Fibroblast of skin of abdomen (primary cell): ENCODE measurements at regions not wholly inside any gene's neighbourhood (a gene's known extent, or its start where the extent isn't known, plus 50 kb on each side); places are given as distances from the start of the nearest gene placed in this dataset.
"Not testable (repeated sequence)": the region's sequence is repeated elsewhere in the genome, so short reads cannot be mapped to it uniquely, and the experiment has no call there.

ENCODE experiments used
- DNase-seq: peaks from one replicate; pipeline ENCODE4 v3.0.0-alpha.2; 2013

DNA sequence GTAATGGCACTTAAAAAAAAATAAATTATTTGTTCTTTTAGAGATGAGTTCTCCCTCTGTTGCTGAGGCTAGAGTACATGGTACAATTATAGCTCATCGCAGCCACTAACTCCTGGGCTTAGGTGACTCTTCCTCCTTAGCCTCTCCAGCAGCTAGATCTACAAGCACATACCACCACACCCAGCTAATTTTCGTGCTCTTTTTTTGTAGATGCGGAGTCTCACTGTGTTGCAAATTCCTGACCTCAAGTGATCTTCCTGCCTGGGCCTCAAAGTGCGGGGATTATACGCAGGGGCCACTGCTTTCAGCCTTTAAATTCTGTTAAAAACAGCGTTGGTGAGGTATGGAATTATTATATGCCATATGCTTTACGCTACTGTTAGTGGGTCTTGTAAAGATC, 2034.0 kb downstream of the OLFM4 start:
- DNase-seq: no peak

DNA sequence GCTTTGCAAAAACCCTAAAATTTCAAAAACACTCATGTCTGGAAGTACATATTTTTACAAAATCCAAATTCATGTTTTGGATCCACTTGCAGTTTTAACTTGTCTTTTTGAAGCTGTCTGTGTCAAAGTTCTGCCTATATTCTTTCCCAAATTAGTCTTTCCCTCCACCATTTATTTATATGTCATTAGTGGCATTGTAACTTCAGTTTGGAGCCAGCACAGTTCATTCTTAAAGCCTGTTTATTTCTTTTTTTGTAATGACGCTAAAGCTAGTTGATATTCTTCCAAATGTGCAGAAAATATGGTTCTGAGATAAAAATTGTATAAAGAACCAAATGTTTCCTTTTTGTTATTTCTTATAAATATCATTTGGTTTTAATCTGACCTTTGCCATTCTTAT, 2039.3 kb downstream of the OLFM4 start:
- DNase-seq: no peak

DNA sequence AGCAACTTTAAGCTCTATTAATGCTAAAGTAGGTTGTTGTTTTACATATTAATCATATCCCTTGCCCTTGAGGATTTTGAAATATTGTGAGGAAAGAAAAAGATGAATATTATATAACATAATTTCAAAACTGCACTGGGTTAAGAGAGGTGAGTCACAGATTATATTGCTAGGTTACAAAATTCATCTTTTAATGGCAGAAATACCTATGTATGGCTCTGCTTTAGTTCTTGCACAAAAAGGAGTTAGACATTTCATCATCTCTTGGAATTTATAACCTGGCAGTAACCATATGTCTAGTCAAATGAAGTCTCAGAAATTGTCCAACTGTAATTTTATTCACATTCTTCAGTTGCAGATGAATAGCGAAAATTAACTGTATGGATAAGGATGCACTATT, 2041.1 kb downstream of the OLFM4 start:
- no peak for DNase-seq

DNA sequence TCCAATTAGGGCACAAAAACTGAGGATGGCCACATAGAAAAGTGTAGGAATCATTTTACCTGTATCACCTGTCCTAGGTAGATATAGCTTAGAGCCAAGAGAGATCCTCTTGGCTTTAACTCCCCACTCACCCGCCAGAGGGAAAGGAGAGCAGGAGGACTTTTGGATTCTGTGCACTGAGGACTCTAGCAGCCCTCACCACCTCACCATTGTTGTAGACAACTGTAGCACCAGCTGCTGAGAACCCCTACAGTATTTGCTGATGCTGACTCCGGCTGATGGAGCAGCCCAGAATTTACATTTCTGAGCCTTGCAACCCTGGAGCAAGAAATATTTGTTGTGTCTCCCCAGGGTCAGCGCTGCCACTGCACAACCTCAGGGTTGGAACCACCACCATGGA, 2044.4 kb downstream of the OLFM4 start:
- DNase-seq: no peak

DNA sequence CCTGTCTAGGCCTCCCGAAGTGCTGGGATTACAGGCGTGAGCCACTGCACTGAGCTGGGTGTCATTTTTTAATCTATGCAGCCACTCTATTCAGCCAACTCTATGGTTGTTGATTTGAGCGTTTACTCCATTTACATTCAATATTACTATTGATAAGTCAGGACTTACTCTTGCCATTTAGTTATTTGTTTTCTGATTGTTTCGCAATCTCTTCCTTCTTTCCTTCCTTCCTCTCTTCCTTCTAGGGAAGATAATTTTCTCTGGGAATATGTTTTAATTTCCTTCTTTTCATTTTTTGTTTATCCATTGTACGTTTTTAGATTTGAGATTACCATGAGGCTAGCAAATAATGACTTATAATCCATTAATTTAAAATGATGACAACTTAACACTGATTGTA, 2056.0 kb downstream of the OLFM4 start:
- no peak for DNase-seq

DNA sequence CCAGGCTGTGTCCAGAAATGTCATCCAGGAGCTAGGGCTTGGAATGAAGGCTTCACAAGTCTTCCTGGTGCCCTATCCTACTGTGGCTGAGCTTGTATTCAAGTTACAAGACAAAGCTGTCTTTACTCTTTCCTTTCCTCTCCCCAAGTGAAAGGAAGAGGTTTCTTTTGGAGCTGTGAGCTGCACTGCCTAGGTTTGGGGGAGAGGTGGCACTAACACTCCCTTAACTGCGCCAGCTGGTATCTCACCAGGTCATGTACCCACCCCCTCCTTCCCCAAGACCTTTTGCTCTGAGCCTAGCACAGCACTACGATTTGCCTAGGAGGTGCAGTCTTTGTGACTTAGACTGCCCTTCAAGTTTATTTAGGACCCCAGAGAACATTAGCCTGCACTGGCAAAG, 2053.6 kb upstream of the PRR20A start:
- no peak for DNase-seq

DNA sequence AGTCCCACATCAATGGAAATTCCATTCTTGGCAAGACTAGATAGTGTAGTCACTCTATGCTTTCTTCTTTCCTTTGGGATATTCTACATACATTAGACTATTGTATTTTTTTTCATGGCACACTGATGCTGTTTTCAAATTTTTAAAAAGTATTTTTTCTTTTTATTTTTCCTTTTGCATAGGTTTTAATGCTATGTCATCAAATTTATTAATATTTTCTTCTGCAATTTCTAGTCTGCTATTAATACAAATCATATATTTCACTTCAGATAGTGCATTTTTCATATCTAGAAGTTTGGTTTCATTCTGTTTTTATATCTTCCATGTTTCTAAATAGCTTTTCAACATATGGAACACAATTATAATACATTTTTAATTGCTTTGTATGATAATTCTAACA, 2050.1 kb upstream of the PRR20A start:
- no peak for DNase-seq

DNA sequence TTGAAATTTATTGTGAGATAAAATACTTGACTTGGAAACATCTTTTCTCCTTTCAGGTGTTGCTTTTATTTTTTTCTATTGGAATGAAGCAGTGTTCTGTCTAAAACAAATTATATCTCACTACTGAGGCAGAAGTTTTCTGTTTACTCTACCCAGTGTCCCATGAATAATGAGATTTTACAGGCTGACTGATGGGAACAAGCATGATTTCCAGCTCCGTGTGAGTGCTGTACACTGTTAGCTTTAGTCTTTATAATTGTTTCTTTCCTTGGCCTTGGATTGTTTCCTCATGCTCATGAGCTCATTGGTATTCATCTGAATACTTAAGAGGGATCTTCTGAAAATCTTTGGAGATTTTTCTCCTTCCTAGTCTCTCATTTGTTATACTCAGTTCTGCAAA, 2049.5 kb upstream of the PRR20A start:
- no peak for DNase-seq

DNA sequence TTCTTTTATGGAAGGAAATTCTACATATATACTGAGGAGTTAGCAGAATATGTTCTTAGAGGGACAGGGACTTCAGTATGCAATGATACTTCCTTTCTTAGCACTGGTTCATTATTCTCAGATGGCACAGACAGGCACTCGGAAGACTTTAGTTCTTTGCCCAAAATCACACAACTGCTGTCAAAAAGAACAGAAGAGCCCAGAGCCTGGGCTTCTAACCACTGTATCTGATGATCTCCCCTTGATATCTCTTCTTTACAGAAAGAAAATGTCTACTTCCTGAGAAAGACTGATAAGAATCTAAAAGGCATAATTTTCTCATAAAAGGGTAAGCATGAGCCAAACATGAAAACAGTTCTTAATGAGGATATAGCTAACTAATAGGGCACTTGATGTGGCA, 2034.2 kb upstream of the PRR20A start:
- DNase-seq: no peak

DNA sequence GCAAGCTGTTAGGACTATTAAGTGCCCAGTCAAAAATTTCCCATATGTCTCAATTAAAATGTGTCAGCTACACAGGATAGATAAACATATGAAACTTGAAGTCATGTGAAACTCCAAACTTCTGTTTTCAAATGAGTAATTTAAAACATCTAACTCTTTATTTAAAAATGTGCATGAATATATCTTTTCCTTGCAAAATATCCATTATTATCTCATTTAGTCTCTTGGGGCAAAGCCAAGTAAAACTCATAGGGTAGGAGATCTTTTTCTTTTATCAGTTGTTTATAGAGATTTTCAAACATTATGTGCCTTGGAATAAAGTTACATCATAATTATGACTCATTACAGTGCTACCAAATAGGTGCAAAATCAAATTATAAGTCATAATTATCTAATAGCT, 2020.1 kb upstream of the PRR20A start:
- DNase-seq: no peak

DNA sequence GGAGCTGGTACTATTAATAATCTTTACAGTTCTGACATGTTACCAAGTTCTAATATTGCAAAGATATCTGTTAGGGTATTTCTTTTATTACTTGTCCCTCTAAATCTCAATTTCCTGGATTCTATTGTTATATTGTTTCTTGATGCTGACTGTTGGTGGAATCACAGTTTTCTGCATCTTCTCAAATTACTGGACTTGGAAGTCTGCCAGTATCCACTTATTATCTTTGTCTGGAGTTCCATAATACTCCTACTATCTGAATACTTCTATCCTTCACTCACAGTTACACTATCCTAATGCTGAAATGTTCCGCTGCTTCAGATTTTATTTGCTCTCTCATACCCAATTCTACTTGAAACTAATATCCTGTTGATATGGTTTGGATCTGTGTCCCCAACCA, 1985.7 kb upstream of the PRR20A start:
- no peak for DNase-seq

DNA sequence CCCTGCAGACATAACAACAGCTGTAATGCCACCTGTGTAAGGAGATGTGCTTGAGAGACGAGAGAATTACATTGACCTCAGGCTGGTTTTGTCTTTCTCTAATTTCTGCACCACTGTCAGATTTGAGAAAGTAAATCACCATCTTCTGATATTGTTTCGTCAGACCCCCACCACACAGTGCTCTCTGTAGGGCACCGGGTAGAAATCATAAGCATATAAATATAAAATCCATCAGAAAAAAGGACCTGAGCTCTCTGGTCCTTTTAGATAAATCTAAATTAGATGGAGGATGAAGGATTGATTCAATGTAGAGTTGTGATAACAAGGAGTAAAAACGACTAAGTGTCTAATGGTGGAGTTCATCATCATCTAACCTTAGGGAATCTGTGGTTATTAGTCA, 1981.0 kb upstream of the PRR20A start:
- DNase-seq: no peak

DNA sequence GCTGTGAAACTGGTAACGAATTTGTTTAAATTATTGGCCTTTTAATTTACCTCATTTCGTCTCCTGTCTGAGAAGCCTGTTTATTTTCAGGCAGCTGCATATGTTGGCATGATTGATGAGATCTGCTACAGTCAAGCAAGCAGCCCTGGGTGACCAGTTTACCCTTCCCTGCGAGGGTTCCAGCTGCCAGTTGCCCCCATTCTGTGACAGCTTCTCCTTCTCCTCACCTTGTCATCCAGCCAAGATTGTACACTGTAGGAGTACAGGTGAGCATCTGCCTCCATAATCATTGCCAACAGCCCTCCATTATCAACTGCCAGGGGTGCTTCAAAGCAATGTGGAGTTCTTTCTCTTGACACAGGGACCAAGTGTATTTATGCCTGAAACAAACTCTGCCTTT, 1979.9 kb upstream of the PRR20A start:
- DNase-seq: no peak

DNA sequence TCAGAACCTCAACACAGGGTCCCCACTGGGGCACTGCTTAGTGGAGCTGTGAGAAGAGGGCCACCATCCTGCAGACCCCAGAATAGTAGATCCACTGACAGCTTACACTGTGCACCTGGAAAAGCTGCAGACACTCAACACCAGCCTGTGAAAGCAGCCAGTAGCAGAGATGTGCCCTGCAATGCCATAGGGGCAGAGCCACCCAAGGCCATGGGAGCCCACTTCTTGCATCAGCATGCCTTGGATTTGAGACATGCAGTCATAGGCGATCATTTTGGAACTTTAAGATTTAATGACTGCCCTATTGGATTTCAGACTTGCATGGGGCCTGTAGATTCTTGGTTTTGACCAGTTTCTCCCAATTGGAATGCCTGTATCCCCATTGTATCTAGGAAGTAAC, 1962.1 kb upstream of the PRR20A start:
- DNase-seq: not testable (repeated sequence)

DNA sequence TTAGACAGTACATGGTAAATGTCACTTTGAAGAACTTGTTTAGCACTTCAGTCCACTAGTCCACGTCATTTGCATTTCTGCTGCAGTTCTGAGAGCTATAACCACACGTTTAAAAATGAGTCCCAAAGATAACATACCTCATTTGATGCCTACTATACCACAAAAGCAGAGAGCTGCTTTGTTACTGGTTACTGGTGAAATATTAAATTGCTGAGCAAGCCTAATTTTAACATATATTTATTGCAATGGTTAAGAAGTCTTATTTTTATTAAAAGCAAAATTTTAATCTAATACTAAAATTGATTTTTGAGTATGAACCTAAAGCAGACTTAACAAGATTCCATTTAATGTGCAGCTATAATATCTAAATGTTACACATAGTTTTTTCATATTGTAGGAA, 1949.7 kb upstream of the PRR20A start:
- no peak for DNase-seq

DNA sequence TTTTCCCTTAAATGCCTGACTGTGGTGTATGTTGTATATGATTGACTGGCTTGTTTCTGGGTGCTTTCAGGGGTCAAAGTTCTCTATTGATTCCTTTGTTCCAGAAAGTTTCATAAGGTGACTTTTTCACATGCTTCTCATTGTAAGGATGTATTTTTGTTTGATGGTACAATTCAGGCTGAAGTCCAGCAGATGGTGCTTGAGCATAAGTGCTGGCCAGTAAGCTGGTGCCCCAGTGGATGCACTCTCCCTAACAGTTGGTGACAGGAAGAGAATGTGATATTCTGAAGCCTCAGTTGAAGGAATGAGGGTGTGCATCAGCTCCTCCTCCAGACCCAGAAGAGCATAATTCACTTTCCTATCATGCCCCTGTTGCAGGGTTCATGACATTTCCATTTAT, 1941.6 kb upstream of the PRR20A start:
- no peak for DNase-seq

DNA sequence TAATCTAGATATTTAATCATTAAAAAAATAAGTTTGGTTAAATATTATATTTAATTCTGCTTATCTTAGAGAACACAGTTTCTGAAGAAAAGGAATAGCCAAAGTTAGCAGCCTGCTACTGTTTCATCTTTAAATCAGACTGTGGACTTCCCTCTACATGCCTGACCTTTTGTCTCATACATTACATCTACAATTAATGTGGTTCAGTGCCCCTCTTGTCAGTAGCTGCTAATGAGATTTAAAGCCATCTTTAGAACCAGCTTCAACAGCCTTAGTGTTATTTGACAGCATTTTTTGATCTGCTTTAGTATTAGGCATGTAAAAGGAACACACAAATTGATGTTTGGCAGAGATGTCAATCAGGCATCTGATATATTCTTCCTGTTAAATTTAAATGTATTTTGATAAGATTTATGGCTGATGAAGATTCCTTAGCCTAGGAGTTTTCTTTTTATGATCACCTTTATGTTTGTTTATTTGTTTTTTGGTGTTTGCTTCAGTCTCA, 1925.8 kb upstream of the PRR20A start:
- no peak for DNase-seq

DNA sequence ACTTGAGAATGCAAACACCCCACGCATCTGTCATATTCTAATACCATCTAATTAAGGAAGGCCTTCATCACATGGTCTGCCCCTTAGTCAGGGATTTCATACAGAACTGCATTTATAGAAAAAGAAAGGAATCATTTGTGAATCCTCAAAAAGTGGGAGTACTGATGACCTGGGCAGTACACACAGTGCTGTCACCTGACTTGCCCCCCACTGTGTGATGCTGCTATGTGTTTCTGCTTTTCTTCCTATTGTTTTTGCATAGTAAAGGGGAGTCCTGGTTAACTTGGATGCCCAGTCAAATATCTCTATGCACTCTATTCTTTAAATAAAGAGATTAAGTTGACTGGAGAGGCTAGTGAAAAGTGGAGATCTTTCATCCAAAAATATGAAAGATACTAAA, 1921.2 kb upstream of the PRR20A start:
- DNase-seq: no peak

DNA sequence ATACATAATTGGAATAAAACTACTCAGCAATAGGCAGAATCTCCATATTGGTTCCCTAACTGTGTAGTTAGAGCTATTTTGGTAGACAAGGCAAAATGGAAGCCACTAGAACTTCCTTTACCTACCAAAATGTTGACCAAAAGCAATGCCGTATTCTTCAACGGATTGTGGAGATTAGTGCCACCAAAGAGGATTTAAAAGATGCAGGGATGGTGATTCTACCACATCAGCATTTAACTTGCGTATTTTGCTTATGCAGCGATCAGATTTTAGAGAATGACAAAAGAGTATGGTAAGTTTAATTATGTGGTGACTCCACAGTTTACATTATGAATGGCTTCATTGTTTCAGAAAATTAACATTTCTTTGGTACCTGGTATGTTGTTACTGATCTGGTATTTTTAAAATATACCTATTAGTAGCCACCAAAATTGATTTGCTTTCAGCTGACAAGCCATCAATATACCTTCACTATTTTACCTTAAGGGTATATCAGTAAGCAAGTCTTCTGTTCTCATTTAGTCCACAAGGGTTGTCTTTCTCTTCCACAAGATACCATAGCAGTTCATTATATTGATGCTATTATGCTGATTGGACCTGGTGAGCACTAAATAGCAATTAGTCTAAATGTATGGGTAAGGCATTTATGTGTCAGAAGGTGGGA, 1910.7 kb upstream of the PRR20A start:
- DNase-seq: no peak

DNA sequence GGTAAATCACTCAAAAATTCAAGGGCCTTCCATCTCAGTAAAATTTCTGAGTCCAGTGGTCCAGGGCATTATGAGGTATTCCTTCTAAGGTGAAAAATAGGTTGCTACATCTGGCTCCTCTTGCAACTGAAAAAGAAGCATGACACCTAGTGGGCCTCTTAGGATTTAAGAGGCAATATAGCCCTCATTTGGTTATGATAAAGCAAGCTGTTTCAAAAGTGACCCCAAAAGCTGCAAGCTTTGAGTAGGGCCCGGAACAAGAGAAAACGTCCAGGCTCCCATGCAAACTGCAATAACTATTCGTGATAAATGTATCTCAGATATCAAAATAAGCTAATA, 1910.2 kb upstream of the PRR20A start:
- no peak for DNase-seq

DNA sequence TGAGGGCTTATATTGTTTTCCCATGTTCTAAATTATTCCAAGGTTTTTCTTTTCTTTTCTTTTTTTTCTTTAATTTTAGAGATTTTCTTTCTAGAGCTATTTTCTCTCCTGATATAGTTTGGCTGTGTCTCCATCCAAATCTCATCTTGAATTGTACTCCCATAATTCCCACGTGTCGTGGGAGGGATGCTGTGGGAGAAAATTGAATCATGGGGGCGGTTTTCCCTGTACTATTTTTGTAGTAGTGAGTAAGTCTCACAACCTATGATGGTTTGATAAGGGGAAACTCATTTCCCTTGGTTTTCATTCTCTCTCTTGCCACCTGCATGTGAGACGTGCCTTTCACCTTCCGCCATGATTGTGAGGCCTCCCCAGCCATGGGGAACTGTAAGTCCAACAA, 1906.4 kb upstream of the PRR20A start:
- DNase-seq: no peak

DNA sequence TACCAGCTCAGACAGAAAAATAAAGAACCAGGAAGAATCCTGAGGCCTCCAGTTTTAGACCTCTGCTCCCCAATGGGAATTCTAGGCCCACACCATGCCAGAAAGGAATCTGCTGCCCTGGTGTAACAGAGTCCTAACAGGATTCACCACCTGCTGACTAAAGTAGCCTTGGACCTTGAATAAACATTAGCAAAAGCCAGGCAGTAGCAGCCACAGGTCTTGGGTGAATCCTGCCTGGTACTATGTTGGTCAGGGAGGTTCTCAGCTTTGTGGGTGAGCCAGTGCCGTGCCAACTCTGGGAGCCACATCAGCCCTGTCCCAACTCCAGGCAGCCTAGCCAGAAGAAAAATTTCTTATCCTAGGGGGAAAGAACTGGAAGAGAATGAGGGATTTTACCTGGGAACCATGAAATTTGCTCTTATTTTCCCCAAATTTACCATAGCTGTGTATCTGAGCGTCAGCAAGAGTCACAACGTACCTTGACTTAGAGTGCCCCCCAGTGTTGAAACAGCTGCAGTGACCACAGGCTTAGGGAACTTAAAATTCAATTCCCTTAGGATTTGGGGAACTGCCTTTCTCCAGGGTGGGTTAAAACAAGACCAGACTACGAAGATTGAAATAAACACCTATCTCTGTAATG, 1895.6 kb upstream of the PRR20A start:
- DNase-seq: no peak

DNA sequence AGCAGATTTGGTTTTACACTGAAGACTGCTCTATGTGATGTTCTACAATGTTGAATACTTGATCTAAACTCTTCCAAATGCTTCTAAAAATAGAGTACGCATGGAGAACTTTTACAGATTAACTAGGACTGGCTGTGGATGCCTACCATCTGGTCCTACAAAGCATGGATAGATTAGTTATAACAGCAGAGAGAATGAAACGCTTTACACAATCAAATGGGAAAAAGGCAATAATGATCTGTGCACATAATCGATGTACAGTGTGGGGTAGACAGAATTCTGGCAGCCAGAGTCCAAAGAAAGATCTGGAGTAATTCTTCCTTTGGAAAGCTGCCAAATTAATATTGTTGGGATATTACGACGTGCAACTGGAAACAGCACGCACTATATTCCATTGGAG, 1885.5 kb upstream of the PRR20A start:
- DNase-seq: no peak

DNA sequence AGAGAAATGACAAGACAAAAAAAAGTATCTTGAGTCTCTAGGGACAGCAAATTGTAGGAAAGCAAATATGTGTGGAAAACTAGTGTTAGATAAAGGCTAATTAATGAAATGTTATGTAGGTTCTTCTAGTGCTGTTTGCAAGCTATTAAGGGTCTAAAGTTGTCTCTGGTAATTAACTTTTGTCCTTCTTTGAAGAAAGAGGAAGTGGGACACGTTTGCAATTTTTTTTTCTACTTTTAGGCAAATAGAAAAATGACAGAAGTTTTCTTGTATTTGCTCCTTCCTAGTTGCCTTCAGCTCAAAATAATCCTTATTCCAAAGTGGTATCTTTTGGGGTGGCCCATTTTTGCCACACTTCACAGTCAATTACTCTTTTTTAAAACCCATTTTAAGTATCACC, 1877.7 kb upstream of the PRR20A start:
- no peak for DNase-seq

DNA sequence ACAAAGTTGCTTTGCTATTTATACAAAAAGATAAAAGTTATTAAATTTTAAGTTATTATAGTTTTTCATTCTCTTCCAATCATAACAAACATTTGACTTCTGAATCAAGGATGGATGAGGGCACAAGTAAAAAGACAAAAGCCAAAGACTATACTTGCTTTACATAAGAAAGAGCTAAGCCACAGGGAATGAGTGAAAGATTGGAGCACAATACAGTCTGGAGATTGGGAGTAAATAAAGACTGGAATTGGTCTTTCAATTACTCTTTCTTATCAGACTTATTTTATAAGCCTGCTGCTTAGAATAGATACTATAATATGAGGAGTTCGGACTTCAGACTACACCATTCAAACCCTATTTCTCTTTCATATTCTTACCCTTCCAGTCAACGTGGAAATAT, 1874.1 kb upstream of the PRR20A start:
- DNase-seq: no peak
